ENCODE measurements at regions not wholly inside any gene's neighbourhood (a gene's known extent, or its start where the extent isn't known, plus 50 kb on each side); places are given as distances from the start of the nearest gene placed in this dataset.

- H3K4me3 ChIP-seq (ENCODE audit: low read depth, low read length) = no peak overlapping the region
- TF ChIP-seq CTCF (IDR thresholded peaks at IDR 0.05; ENCODE audit: insufficient read depth, low read depth, low read length, missing control alignments) = no peak
- DNase-seq (ENCODE audit: low read depth) = no peak
These were observed 1024.8 kb upstream of the AUTS2 start for GRCh38 chr7:68573271-68574005.

GRCh38 chr7:68576366-68576765 lies 1021.9 kb upstream of the AUTS2 start:
- no peak overlapping the region for H3K4me3 ChIP-seq (ENCODE audit: low read depth, low read length)
- no peak for DNase-seq (ENCODE audit: low read depth)
- no peak for TF ChIP-seq CTCF (IDR thresholded peaks at IDR 0.05; ENCODE audit: insufficient read depth, low read depth, low read length, missing control alignments)

GRCh38 chr7:68581417-68581816 lies 1016.9 kb upstream of the AUTS2 start:
- no peak overlapping the region for H3K4me3 ChIP-seq (ENCODE audit: low read depth, low read length)
- TF ChIP-seq CTCF (IDR thresholded peaks at IDR 0.05; ENCODE audit: insufficient read depth, low read depth, low read length, missing control alignments) = no peak
- DNase-seq (ENCODE audit: low read depth) = no peak

GRCh38 chr7:68587599-68587998 lies 1010.7 kb upstream of the AUTS2 start:
- TF ChIP-seq CTCF (IDR thresholded peaks at IDR 0.05; ENCODE audit: insufficient read depth, low read depth, low read length, missing control alignments) = no peak
- no peak overlapping the region for H3K4me3 ChIP-seq (ENCODE audit: low read depth, low read length)
- no peak for DNase-seq (ENCODE audit: low read depth)

- no peak overlapping the region for H3K4me3 ChIP-seq (ENCODE audit: low read depth, low read length)
- no peak for DNase-seq (ENCODE audit: low read depth)
- no peak for TF ChIP-seq CTCF (IDR thresholded peaks at IDR 0.05; ENCODE audit: insufficient read depth, low read depth, low read length, missing control alignments)
These were observed 996.4 kb upstream of the AUTS2 start for GRCh38 chr7:68601826-68602225.

GRCh38 chr7:68604541-68604940 lies 993.7 kb upstream of the AUTS2 start:
- DNase-seq (ENCODE audit: low read depth) = no peak
- no peak for TF ChIP-seq CTCF (IDR thresholded peaks at IDR 0.05; ENCODE audit: insufficient read depth, low read depth, low read length, missing control alignments)
- no peak overlapping the region for H3K4me3 ChIP-seq (ENCODE audit: low read depth, low read length)

GRCh38 chr7:68610701-68611100 lies 987.6 kb upstream of the AUTS2 start:
- no peak for TF ChIP-seq CTCF (IDR thresholded peaks at IDR 0.05; ENCODE audit: insufficient read depth, low read depth, low read length, missing control alignments)
- DNase-seq (ENCODE audit: low read depth) = no peak
- no peak overlapping the region for H3K4me3 ChIP-seq (ENCODE audit: low read depth, low read length)

All from GM12865 (cell line).